NCI-H1092 (cell line): ENCODE measurements at regions not wholly inside any gene's neighbourhood (a gene's known extent, or its start where the extent isn't known, plus 50 kb on each side); places are given as distances from the start of the nearest gene placed in this dataset.

Experiments used
- DNase-seq: peaks from one replicate; lab custom pipeline; 2025; lab: John Stamatoyannopoulos, UW

DNA sequence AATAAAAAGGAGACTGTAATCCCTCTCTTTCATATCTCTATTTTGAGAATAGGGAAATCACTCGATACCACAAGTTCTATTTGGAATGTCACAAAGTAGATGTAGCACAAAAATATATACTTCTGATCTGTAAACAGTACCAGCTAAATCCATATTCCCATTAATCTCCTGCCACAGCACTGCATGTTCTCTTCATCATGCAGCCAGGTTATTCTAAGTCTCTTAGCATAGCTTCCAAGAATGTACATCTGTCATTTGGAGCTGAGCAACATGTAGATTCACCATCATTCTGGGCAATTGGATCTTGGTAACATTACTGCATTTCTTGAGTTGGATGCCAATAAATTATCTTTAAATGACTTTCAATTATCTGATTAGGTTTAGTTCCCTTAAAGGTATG, 1874.5 kb downstream of the MRPL39 start:
- no peak for DNase-seq

DNA sequence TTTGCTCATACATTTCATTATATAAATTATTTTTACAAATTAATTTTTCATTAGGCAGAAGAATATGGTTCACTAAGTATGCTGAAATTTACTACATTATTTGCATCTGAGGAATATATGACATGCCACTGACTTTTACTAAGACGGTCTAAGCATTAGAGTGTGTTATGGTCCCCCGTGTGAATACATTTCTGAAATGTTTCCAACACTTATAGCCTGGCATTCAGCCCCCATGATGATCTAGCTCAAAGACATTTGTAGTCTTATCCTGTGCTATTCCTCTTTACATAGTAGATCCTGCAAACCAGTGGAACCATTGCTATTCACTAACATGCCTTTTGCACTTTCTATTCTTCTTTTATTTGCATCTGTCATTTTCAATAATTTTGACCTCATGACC, 1878.0 kb downstream of the MRPL39 start:
- DNase-seq = no peak

DNA sequence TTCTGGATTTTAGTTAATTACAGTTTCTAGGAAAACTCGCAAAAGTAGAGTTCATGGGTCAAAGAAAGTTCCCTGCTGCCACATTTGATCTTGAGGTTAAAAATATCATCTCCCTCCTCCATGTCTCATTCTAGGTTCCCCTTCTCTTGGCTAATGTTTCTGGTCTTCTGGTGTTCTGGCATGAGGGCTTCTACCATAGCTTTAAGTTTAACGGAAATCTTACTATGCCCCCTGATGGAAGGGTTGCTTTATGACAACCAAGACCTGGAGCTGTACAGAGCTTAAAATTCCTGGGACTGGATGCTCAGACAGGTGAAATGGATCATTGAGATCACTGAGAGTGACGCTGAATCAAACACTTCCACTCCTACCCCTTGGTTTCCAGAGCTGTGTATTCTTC, 1881.7 kb downstream of the MRPL39 start:
- DNase-seq = no peak

DNA sequence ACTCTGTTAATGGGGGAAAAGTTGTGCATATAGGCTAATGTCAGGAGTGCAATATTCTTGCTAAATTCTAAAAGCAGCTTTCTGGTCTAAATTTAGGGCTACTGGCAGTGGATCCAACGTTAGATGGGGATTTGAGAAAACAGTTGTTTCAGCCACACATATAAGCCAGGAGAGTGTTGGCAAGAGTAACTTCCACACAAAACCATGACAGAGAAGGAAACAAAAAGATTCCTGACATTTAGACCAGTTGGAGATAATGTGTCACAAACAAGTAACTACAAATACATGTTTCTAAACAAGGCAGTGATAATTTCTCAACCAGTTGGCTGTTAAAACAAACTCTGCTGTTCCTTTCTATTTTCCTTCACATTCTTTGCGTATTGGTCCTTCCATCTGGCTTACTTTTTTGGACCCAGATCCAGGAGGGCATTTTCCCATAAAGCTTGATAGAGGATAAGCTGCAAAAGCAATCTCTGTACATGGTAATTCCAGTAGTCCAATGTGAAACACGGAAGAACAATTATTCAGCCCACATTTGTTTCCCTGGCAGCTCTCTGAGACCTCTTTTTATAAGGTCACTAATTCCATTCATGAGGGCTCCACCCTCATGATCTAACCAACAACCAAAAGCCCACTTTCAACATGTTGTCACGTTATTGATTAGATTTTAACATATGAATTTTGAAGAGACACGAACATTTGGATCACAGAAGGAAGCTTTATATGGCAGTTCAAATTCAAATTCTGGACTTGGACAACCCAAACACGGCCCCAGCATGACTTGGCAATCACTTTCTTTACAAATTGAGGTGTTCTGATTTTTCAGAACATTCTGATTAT, 1888.6 kb downstream of the MRPL39 start:
- no peak for DNase-seq

DNA sequence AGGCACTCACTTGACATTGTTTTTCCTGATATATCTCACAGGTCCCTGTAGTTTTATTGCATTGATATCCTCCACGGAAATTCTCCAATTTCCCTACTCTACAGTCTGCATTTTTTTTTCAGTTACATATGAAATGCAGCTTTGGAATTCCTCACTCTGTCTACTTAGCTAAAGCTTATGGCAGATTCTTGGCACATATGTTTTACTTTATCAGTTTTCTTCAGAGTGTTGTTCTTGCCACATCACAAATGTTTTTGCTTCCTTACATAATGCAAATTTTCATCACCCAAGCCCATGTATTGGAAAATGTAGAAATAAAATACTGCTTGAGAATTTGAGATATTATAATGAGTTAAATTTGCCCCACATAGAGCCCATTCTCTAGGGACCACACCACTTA, 1895.1 kb downstream of the MRPL39 start:
- DNase-seq = no peak

DNA sequence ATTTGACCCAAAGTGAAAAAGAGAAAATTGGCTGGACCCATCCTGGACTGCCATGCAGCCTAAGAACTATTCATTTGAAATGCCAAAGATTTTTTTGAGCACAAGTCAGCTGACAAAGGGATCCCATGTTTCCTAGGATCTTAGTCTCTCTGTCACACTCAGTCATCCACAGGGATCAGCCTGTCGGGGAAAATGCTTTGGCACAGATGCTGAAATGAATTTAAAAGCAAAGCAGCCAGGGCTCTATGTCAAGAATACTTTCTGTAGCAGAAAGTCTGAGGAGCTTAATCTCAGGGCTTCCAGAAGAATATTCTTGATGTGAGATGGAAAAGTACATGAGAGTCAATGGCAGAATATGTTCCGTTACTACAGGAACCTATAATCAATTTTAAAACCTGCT, 1900.8 kb downstream of the MRPL39 start:
- DNase-seq = no peak

DNA sequence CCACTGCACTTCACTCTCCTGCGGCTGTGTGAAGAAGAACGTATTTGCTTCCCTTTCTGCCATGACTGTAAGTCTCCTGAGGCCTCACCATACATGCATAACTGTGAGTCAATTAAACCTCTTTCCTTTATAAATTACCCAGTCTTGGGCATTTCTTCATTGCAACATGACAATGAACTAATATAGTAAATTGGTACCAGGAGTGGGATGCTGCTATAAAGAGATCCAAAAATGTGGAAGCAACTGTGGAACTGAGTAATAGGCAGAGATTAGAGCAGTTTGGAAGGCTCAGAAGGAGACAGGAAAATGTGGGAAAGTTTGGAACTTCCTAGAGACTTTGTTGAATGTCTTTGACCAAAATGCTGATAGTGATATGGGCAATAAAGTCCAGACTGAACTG, 1907.9 kb downstream of the MRPL39 start:
- DNase-seq = no peak

DNA sequence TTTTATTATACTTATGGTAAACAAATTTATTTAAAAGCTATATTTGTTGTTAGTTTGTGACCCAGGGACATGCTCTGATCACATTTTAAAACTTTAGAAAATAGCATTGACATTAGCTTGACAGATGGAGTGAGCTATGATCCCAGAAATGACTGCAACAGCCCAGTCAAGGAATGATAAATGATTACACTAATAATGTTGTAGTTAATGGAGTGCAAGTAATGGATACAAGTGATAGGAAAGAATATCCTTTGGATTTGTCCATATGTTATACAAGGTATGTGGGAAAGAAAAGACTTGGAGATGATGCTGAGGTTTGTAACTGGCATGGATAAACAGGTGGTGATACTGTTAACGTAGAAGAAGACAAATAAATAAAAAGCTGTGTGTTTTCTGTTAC, 1908.7 kb downstream of the MRPL39 start:
- DNase-seq = no peak

DNA sequence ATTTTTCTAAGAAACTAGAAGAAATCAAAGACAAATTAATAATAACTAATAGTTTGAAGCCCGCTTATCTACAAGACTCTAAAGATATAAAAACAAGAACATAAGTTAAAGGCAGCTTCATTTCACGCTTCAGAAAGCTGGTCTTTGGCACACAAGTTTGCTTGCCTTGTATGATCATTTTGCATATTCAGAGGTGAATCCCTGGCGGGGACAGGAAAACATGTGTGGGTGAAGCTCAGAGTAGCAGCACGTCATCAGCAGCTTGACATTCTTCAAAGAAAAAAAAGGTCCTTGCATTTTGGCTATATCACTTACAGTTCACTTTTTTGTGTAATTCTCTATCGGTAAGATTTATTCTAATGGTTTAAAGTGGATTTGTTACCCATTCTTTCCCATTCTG, 1911.8 kb downstream of the MRPL39 start:
- DNase-seq = no peak

DNA sequence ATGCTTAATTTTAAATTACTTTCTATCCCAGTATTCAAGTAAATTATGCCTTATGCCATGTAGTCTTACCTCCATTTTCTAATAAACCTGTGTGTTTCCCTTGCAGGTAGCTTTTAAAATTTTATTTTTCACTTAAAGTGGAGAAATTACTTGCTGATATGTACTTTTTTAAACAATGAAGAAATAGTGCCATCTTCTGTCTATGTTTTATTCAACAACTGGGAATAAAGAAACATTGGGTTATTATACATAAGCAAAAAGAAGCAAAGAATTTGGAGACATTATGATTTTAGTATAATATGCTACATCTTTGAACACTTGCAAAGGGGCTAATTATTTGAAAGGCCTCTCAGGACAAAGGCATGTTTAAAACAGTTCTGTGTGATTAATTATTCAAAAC, 1912.9 kb downstream of the MRPL39 start:
- no peak for DNase-seq

DNA sequence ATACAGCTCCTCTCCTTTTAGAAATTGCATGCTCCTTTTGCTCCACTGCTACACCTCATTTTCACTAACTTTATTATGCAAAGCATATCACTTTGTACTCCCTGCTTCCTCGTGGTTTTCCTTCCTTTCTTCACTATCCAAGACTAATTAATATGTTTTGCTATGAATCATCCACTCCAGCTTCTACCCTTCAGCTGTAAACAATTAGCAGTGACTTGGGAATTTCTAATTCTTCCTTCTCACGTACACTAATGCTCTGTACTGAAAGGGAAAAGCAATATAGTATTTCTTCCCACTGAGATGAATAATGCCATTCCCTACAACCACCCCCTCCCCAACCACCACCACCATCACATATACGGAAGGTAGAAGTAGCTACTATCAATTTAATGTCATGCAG, 1917.0 kb downstream of the MRPL39 start:
- DNase-seq = no peak

DNA sequence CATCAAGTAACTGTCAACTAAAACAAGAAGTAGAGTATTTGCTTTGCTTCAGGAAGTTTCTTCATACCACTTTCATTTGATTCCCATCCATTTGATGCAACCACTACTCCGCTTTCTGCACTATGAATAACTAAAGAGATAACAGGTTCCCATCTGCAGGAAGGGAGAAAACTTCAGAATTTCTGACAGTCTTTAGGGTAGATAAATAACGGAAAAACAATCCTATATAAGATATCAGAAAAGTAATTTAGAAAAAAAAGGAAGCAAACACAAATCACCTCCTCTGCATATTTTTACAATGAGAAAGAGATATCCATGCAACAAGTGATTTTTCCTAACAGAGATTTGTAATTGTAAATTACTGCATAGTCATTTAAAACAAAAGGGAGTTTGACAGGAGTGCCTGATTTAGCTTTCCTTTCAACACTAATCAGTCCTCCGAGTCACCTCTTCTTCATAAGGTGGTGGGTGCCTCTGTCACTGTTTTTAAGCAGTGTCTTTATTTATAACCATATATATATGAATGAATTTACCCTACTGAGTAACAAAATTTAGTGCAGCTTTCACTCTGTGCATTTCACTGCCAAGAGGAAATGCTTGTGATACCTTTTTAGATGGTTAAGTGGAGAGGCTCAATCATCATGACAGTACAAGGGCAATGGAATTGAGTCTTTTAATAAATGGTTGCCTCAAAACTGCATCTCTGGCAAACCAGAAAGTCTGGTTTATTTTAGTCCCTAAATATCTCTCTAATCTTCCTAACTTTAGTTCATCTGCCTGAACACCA, 1920.4 kb downstream of the MRPL39 start:
- no peak for DNase-seq

DNA sequence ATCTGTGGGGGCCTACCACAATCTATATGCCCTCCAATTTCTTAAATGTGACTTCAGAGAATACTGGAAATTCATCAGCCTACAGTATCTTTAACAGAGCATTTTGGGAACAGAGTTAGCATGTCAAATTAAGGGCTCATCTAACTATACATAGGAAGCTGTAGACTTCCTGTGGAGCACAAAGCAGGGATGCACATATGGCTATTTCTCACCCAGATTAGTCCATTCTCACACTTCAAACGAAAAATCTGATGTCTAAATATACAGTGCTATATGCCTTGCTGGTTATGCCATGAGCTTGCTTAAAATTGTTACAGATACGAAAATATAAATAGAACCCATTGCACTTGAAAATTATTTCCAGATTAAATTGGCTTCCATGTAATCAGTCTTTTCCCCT, 1922.8 kb downstream of the MRPL39 start:
- no peak for DNase-seq

DNA sequence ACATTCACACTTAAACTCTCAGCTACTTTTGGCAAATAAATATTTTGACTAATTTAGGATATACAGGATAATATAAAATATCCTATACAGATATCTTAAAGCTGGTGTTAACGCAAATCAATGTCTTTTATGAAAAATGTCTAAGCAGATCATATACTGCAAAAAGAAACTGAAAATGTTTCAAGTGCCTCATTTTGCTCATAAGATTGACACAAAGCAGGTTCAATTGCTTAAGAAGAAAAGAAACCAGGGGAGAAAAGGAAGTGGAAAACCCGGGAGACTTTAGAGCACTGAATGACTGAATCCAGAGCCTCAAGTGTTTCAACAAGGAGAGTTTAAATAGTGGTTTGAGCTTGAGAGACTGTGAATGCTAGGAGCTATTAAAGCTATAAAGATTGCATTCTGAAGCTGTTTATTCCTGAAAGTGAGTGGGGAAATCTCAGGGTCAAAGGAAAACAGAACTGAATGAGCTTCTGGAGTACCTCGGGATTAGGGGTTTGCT, 1943.0 kb downstream of the MRPL39 start:
- no peak for DNase-seq

DNA sequence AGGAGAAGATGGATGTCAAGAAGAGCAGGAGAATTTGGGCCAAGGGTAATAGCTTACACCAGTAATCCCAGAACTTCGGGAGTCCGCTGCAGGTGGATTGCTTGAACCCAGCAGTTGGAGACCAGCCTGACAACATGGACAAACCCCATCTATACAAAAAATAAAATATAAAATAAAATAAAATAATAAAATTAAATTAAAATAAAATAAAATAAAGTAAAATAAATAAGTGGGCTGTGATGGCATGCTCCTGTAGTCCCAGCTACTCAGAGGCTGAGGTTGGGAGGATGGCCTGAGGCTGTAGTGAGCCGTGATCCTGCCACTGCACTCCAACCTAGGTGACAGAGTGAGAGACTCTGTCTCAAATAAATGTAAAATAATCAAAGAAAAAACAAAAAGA, 1946.7 kb downstream of the MRPL39 start:
- DNase-seq = no peak

DNA sequence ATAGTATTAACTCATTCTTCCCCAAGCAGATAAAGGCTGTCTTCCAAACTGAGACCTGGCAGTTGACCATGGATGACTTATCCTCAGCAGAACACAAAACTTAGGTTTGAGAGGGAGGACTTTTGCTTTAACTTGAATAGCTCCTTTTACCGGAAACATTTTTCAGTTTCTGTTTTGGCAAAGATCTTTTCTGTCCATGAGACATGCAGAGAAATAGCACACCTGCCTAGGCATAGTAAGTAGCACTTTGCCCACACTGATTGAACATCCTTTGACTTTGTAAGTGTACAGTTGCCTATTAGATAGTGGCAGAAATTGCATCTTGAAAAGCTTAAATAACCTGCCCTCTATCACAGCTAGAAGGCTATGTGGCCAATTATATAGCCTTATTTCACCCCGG, 1962.5 kb downstream of the MRPL39 start:
- DNase-seq = no peak

DNA sequence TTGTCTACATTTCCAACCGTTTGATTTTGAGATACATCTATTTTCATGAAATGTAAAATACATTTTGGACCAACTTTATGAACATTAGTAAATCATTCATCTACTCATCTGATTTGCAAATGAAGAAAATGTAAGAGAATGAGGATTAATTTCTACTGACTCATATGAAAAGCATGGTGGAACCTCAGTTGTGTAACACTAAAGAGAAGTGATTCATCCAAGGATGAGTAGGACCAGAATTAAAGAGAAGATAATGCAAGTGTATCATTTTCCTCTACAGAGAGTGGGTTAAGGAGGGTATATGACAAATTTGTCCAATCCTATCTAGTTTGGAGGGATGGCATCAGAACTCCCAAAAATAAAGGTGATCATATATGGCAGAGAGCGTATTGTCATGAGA, 1967.6 kb downstream of the MRPL39 start:
- DNase-seq = no peak

DNA sequence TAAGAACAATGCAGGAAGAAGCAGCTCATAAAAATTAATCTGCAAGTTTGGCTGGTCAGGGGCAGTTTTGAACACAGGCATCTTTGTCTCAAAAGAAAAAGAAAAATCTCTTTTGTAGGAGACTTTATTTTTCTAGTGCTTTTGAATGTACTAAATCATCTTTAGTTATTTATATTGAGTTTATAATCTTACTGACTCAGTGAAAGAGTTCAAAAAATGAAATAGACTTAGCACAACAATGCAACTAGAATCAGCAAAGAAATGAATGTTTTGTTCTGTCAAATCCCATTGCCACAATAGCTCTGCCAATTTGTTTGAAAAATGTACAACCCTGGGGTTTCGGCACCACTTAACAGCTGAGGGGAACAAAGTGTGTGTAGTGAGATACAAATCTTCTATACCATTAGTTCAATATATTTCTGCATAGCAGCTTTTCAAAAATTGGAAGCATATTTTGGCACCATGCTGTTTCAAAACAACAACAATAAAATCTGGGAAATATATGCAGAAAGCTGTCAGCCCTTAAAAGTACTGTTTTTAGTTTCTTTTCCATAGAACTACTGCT, 1969.1 kb downstream of the MRPL39 start:
- no peak for DNase-seq

DNA sequence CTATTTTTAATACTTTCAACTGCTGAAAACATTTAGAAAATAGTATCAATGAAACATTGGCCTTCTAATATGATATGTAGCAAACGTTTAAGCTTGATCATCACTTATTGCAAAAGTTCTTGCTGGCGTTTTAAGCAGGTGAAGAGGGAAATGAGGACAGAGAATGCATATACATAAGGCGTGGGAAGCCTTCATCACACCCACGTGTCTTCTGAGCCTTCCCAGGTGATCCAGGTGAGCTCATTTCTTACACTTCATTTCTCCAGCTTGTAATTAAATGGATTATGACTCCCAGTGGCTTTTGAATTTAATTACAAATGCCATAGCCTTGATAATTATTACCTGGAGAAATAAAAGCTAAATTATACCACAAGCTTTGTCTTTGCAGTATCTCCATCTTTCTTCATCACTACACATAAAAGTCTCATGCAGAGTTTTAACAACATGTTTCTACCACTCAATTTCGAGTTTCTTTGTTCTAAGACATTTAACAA, 1973.8 kb downstream of the MRPL39 start:
- DNase-seq = no peak

DNA sequence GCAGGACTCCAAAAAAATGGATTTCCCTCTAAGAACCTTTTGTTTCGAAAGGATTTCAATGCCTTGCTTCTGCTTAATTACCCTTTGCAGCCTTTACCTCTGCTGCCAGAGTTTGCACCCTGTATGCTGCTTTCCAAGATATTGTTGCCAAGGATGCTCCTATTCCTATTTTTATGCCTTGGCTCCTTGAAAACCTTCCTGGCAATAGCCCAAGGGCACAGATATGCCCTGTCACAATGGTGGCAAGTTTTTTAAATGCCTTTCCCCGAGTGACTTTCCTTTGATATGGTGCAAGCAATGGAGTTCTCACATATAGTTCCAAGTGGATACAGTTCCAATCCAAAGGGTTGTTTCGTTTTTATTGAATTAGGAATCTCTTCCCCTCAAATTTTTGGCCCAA, 1983.0 kb downstream of the MRPL39 start:
- DNase-seq = no peak

DNA sequence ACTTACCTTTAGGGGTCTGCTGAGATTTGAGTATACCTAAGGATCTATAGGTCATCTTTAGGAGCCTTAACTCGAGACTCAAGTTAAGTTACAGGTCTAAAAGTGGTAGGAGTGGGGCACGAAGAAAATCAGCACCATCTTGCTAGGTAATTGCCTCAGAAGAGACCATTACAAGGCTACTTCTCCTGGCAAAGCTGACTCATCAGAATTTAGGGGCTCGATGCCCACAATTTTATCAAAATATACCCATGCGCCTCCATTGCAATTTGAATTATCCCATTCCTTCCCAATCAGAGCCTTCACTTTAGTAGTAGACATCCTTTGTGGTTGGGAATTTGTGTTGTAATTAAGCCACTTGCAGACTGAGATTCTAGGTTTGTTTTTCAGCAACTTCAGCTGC, 1994.3 kb downstream of the MRPL39 start:
- no peak for DNase-seq

DNA sequence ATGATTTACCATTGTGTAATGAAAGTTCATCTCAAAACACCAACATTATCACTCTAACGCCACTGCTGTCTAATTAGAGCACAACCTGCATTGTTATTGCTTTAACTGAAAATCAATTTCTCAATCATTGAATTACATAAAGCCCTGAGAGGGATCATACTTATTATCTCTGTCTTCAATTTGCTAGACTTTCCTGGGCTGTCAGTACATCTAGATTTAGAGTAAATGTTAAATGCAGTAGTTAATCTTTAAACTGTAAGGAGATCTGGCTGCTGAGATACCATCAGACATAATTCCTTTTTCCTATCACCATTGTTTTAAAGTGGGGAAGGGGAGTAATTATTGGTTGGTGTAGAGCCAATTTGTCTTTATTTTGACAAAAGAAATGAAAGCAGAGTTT, 1995.1 kb downstream of the MRPL39 start:
- DNase-seq = no peak
